ENCODE measurements at regions not wholly inside any gene's neighbourhood (a gene's known extent, or its start where the extent isn't known, plus 50 kb on each side); places are given as distances from the start of the nearest gene placed in this dataset.
A peak's percentile ranks its signal among the peaks of the same experiment; 100 is the strongest.

- Histone ChIP-seq H3K27ac (no peak overlapping the region), H3K9me3 (no peaks in the 10 kb centered on the region), H3K36me3 (no peaks in the 10 kb centered on the region), H3K4me3 (no peak overlapping the region), H3K4me1 (no peaks in the 10 kb centered on the region), H3K27me3 (peaks cover 0 to 3% of the 10 kb centered on the region in 2 donors)
- DNase-seq (ENCODE audit: low spot score in 2 of 2) = no peak
- TF ChIP-seq POLR2AphosphoS5 (IDR thresholded peaks at IDR 0.05) = no peak
- no peak for TF ChIP-seq POLR2A (IDR thresholded peaks at IDR 0.05)
- no peak for TF ChIP-seq CTCF (IDR thresholded peaks at IDR 0.05)
- intact Hi-C loops (cut with DNase I; ENCODE audit: low total_unique reads) = no loop called here
Measured at GRCh38 chr17:45718791-45719190, 65.3 kb upstream of the CRHR1 start.

- H3K27me3 ChIP-seq = peaks cover 0 to 3% of the 10 kb centered on the region in 2 donors
- no peaks in the 10 kb centered on the region for H3K36me3 ChIP-seq
- no peak for TF ChIP-seq POLR2AphosphoS5 (IDR thresholded peaks at IDR 0.05)
- TF ChIP-seq CTCF (IDR thresholded peaks at IDR 0.05) = peak in 1 of 3 donors; percentile 32
- no peak for TF ChIP-seq POLR2A (IDR thresholded peaks at IDR 0.05)
- intact Hi-C loops (cut with DNase I; ENCODE audit: low total_unique reads) = no loop called here
- no peak overlapping the region for H3K27ac ChIP-seq
- H3K4me3 ChIP-seq = no peak overlapping the region
- H3K4me1 ChIP-seq = no peaks in the 10 kb centered on the region
- no peaks in the 10 kb centered on the region for H3K9me3 ChIP-seq
- no peak for DNase-seq (ENCODE audit: low spot score in 2 of 2)
Measured at GRCh38 chr17:45719335-45720071, 64.6 kb upstream of the CRHR1 start.

- Histone ChIP-seq H3K4me1 (no peaks in the 10 kb centered on the region), H3K9me3 (no peaks in the 10 kb centered on the region), H3K36me3 (no peaks in the 10 kb centered on the region), H3K27ac (no peak overlapping the region), H3K4me3 (no peak overlapping the region), H3K27me3 (peaks cover 0 to 3% of the 10 kb centered on the region in 2 donors)
- DNase-seq (ENCODE audit: low spot score in 2 of 2) = no peak
- intact Hi-C loops (cut with DNase I; ENCODE audit: low total_unique reads) = no loop called here
- TF ChIP-seq POLR2AphosphoS5 (IDR thresholded peaks at IDR 0.05) (no peak), POLR2A (IDR thresholded peaks at IDR 0.05) (no peak), CTCF (IDR thresholded peaks at IDR 0.05) (no peak)
Measured at GRCh38 chr17:45720386-45720785, 63.7 kb upstream of the CRHR1 start.

- Histone ChIP-seq H3K27me3 (peaks cover 0 to 9% of the 10 kb centered on the region in 2 donors), H3K27ac (no peak overlapping the region), H3K4me1 (no peaks in the 10 kb centered on the region), H3K4me3 (no peak overlapping the region), H3K36me3 (no peaks in the 10 kb centered on the region), H3K9me3 (no peaks in the 10 kb centered on the region)
- no peak for DNase-seq (ENCODE audit: low spot score in 2 of 2)
- TF ChIP-seq POLR2AphosphoS5 (IDR thresholded peaks at IDR 0.05) (no peak), POLR2A (IDR thresholded peaks at IDR 0.05) (no peak), CTCF (IDR thresholded peaks at IDR 0.05) (no peak)
- intact Hi-C loops (cut with DNase I; ENCODE audit: low total_unique reads) = no loop called here
Measured at GRCh38 chr17:45722161-45722560, 62.0 kb upstream of the CRHR1 start.

- Histone ChIP-seq H3K9me3 (peaks cover 17 to 19% of the 10 kb centered on the region in 2 donors), H3K27me3 (peaks cover 0 to 17% of the 10 kb centered on the region in 2 donors), H3K36me3 (no peaks in the 10 kb centered on the region), H3K4me1 (no peaks in the 10 kb centered on the region), H3K27ac (no peak overlapping the region), H3K4me3 (no peak overlapping the region)
- intact Hi-C loops (cut with DNase I; ENCODE audit: low total_unique reads) = no loop called here
- peak in 1 of 2 donors; percentile 10 for DNase-seq (ENCODE audit: low spot score in 2 of 2)
- TF ChIP-seq POLR2A (IDR thresholded peaks at IDR 0.05) (no peak), CTCF (IDR thresholded peaks at IDR 0.05) (no peak), POLR2AphosphoS5 (IDR thresholded peaks at IDR 0.05) (no peak)
Measured at GRCh38 chr17:45729294-45729907, 54.7 kb upstream of the CRHR1 start.

Measured in breast epithelium (tissue), 4 donors.